ENCODE measurements at regions not wholly inside any gene's neighbourhood (a gene's known extent, or its start where the extent isn't known, plus 50 kb on each side); places are given as distances from the start of the nearest gene placed in this dataset.

DNA sequence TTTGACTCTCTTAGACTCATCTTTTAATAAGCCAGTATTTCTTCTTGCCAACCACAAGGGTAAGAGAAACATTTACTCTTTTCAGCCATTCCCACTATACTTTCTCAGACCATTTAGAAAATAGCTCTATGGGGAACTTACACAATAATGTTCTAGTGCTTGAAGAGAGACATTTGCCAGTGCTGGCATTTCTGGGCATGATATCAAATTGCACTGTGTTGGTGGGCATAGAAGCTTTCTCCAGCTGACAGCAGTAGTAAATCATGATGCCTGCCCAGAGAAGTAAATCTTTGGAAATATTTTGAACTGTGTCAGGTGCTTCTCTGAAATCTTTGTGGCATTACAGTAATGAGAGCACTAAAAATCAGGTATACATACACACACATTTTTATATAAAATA, 346.6 kb downstream of the CBLN2 start:
- peaks cover 10% of the 10 kb centered on the region for H3K9me3 Mint-ChIP-seq
- no peaks in the 10 kb centered on the region for H3K27me3 Mint-ChIP-seq (ENCODE audit: low read depth)
- H3K4me3 Mint-ChIP-seq = no peak overlapping the region
- H3K27ac Mint-ChIP-seq = no peak overlapping the region
- no peak for DNase-seq (ENCODE audit: low spot score)
- H3K4me1 Mint-ChIP-seq (ENCODE audit: low read depth) = peaks cover 3% of the 10 kb centered on the region
- no peaks in the 10 kb centered on the region for H3K36me3 Mint-ChIP-seq (ENCODE audit: low read depth)

DNA sequence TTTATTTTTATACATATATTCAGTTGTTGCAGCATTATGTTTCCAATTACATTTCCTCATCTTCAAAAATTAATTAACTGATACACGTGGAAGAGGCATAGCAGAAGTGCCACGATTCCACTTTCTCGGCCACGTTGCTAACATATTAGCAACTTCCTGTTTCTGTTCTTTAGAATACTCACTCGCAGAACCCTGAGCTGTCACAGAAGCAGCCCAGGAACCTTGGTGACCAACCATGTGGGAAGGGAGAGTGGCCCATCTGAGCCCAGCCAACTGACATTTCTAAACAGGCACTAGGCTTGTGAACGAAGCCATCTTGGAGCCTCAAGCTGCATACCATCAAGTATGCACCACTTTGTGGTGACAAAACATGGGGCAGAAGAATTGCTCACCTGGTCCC, 350.1 kb downstream of the CBLN2 start:
- H3K4me1 Mint-ChIP-seq (ENCODE audit: low read depth) = no peaks in the 10 kb centered on the region
- no peaks in the 10 kb centered on the region for H3K27me3 Mint-ChIP-seq (ENCODE audit: low read depth)
- no peaks in the 10 kb centered on the region for H3K36me3 Mint-ChIP-seq (ENCODE audit: low read depth)
- no peak for DNase-seq (ENCODE audit: low spot score)
- H3K4me3 Mint-ChIP-seq = no peak overlapping the region
- no peak overlapping the region for H3K27ac Mint-ChIP-seq
- peaks cover 14% of the 10 kb centered on the region for H3K9me3 Mint-ChIP-seq

DNA sequence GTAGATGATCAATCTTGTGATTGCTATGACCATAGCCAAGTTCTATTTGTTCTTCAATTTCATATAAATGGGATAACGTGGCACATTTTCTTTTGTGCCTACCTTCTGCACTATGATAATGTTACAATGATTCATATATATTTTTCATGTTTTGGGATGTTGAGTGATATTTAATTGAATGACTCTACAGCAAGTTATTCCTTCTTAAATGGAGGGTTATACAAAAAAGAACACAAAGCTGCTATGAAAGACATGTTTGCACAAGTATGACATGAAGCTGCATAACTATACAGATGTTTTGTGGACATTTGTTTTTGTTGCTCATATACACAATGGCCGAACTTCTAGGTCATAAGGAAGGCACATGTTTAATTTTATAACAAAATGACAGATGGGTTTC, 356.2 kb downstream of the CBLN2 start:
- no peak overlapping the region for H3K27ac Mint-ChIP-seq
- H3K27me3 Mint-ChIP-seq (ENCODE audit: low read depth) = no peaks in the 10 kb centered on the region
- H3K4me1 Mint-ChIP-seq (ENCODE audit: low read depth) = no peaks in the 10 kb centered on the region
- H3K9me3 Mint-ChIP-seq = peaks cover 7% of the 10 kb centered on the region
- no peaks in the 10 kb centered on the region for H3K36me3 Mint-ChIP-seq (ENCODE audit: low read depth)
- DNase-seq (ENCODE audit: low spot score) = no peak
- H3K4me3 Mint-ChIP-seq = no peak overlapping the region

DNA sequence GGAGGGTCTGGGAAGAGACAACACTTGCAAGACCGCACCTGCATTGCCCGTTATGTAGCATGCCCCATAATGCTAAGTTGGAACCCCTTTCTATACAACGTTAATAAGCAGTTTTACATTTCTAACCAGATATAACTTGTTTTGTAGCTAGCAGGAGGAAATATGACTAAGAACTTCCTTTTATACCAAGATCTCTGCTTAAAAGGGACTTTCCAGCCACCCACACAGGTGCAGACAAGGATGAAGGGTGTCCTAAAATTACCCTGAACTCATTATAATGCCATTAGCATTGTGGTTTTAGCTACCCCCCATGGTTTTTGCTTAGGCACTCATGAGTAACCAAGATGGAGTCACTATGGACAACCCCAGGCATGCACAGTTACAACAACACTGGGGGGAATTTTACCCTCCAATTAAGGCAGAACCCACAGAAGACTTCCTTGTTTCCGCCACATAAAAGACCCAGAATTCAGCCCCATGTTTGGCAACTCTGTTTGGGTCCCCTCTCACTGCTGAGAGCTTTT, 362.8 kb downstream of the CBLN2 start:
- Mint-ChIP-seq H3K36me3 (ENCODE audit: low read depth) (no peaks in the 10 kb centered on the region), H3K27me3 (ENCODE audit: low read depth) (no peaks in the 10 kb centered on the region), H3K27ac (no peak overlapping the region), H3K4me3 (no peak overlapping the region), H3K4me1 (ENCODE audit: low read depth) (no peaks in the 10 kb centered on the region), H3K9me3 (peaks cover 10% of the 10 kb centered on the region)
- DNase-seq (ENCODE audit: low spot score) = no peak

DNA sequence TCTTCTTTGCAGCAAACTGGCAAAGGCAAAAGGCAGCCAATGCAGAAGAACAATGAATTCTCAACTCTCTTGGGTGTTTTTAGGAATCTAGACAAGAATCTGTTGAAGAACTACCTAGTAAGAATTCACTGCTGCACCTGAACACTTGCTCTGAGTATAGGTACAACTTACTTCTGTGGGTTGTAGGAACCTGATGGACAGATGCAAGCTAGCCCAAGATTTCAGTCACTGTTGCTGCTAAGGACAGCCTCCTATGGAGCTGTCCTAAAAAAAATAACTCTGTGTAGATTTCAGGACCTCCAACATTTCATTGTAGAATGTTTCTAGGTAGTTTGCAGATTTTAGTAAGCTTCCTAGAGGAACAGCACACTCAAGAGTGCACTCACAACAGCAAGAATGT, 363.5 kb downstream of the CBLN2 start:
- H3K4me1 Mint-ChIP-seq (ENCODE audit: low read depth) = no peaks in the 10 kb centered on the region
- H3K27me3 Mint-ChIP-seq (ENCODE audit: low read depth) = no peaks in the 10 kb centered on the region
- no peak overlapping the region for H3K27ac Mint-ChIP-seq

DNA sequence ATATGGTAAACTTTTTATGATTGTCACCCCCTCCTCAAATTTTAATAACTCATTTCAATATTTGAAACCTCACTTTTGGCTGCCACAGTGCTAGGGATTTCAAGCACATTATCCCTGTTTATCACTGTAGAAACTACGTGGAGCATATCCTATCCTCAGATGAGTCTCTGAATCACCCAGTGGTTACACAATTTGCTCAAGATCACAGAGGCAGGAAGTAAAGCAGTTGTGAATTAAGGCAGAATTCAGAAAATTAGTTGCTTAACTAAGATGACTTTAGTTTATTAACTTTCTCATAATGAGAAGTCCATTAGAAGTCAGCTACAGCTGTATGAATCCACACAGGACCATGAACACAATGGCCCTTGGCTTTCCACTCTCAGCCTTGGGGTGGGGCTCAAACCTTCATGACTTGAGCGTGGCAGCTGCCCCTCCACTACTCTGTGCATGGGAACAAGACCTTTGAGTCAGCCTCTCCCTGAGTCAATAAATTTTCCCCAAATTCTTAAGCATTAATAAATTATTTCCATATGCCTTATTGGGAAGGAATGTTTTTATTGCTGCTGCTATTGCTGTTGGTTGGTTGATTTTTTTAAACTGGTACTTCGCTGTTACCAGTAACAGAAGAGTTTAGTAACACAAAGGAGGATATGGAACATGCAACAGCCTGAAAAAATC, 369.0 kb downstream of the CBLN2 start:
- Mint-ChIP-seq H3K36me3 (ENCODE audit: low read depth) (no peaks in the 10 kb centered on the region), H3K9me3 (peaks cover 13% of the 10 kb centered on the region), H3K4me3 (no peak overlapping the region), H3K4me1 (ENCODE audit: low read depth) (no peaks in the 10 kb centered on the region), H3K27ac (no peak overlapping the region), H3K27me3 (ENCODE audit: low read depth) (no peaks in the 10 kb centered on the region)
- DNase-seq (ENCODE audit: low spot score) = no peak

More for the DNA sequence above, 363.5 kb downstream of the CBLN2 start:
- H3K36me3 Mint-ChIP-seq (ENCODE audit: low read depth) = no peaks in the 10 kb centered on the region
- peaks cover 13% of the 10 kb centered on the region for H3K9me3 Mint-ChIP-seq
- H3K4me3 Mint-ChIP-seq = no peak overlapping the region
- no peak for DNase-seq (ENCODE audit: low spot score)

DNA sequence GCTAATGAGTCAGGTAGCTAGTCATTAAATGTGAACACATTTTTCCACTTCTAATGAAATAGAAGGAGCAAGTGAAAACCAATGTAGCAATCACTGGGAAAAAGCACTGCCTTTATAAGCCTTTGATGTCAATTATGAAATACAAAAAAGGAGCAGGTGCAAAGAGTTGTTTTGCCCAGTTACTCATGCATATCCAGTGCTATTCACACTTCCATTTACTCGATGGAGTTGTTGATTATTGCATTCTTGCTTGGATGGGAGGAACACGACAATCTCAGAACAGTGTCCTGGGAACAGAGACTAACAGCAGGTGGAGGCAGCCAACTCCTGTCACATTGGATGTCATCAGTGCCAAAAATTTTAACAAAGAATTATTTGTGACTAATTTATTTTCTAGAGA, 372.5 kb downstream of the CBLN2 start:
- H3K9me3 Mint-ChIP-seq = peaks cover 9% of the 10 kb centered on the region
- H3K27ac Mint-ChIP-seq = no peak overlapping the region

DNA sequence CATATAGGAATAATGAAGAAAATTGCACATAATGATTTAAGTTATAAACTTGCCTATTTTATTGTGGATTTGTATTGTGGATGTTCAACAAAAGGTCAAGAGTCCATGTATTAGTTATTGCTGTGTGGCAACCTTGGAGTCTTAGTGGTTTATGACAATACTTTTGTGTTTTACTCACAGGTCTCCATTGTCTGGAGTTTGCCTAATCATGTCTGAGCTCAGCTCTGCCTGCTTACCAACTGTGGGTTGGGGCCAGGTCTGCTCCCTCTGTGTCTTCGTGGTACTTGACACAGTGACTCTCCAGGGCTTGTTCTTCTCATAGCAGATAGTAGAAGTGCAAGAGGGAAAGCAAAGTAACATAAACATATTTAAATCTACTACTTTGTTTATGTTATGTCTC, 382.5 kb downstream of the CBLN2 start:
- Mint-ChIP-seq H3K27me3 (ENCODE audit: low read depth) (no peaks in the 10 kb centered on the region), H3K36me3 (ENCODE audit: low read depth) (no peaks in the 10 kb centered on the region), H3K4me1 (ENCODE audit: low read depth) (no peaks in the 10 kb centered on the region), H3K27ac (no peak overlapping the region), H3K9me3 (peaks cover 7% of the 10 kb centered on the region), H3K4me3 (no peak overlapping the region)
- no peak for DNase-seq (ENCODE audit: low spot score)

More for the DNA sequence above, 372.5 kb downstream of the CBLN2 start:
- no peaks in the 10 kb centered on the region for H3K4me1 Mint-ChIP-seq (ENCODE audit: low read depth)
- no peak for DNase-seq (ENCODE audit: low spot score)
- no peaks in the 10 kb centered on the region for H3K27me3 Mint-ChIP-seq (ENCODE audit: low read depth)
- H3K36me3 Mint-ChIP-seq (ENCODE audit: low read depth) = no peaks in the 10 kb centered on the region
- H3K4me3 Mint-ChIP-seq = no peak overlapping the region

DNA sequence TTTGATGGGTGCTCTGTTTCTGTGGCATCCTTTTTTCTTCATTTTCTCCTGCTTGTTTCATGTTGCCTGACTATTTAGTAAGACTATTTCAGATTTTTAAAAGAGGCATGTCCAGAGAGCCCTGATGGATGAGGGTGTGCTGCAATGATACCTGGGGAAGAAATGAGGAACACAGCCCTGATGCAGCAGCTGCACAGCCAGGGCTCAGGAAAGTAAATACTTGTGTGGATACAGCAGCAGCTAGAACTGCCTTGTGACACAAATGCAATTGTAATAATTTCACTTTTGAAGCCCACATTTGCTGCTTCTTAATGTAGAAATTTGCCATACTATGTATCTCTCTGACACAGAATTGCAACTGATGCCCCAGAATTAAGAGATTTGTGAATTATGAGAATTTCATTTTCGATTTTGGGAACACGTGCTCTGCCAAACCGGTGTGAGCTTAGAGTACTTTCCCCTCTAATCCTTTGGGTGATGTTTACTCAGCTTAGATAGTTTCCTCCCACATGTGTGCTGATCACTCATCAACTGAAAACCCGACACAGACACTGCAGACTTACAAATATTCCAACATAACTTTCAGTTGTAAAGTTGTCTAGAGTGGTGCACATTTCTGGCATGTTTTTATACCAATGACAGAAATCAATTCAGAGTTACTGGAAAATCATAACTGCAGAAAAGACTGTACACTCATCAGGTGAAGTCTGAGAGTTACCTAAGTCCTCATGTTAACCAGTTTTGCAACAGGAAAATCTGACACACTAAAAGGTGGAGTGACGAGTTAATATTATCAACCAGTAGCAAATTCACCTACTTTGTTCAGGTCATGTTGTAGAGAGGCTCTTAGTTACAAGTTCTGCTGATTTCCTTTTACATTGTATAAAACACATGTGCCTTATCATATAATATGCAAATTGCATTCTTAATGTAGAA, 383.4 kb downstream of the CBLN2 start:
- Mint-ChIP-seq H3K9me3 (peaks cover 12% of the 10 kb centered on the region), H3K4me3 (no peak overlapping the region), H3K27ac (no peak overlapping the region), H3K4me1 (ENCODE audit: low read depth) (no peaks in the 10 kb centered on the region), H3K36me3 (ENCODE audit: low read depth) (no peaks in the 10 kb centered on the region), H3K27me3 (ENCODE audit: low read depth) (no peaks in the 10 kb centered on the region)
- no peak for DNase-seq (ENCODE audit: low spot score)

DNA sequence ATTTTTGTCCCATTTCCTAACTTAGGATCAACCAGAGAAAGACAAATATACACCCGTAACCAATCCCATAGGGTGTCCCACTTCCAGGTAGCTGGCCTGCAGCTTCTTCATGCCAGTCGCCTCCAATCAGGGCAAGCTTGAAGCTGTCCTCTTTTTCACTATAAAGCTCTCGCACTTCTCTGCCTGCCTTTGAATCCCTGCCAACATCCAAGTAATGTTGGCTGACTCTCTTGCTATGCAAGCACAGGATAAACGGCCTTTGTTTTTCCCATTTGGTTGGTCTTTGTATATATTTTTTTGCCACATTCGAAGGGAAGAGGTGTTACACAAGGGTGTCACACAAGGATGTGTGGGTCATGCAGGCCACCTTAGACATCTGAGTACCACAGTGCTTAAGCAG, 388.8 kb downstream of the CBLN2 start:
- Mint-ChIP-seq H3K36me3 (ENCODE audit: low read depth) (no peaks in the 10 kb centered on the region), H3K4me3 (no peak overlapping the region), H3K27me3 (ENCODE audit: low read depth) (no peaks in the 10 kb centered on the region), H3K9me3 (peaks cover 13% of the 10 kb centered on the region), H3K4me1 (ENCODE audit: low read depth) (no peaks in the 10 kb centered on the region), H3K27ac (no peak overlapping the region)
- no peak for DNase-seq (ENCODE audit: low spot score)

DNA sequence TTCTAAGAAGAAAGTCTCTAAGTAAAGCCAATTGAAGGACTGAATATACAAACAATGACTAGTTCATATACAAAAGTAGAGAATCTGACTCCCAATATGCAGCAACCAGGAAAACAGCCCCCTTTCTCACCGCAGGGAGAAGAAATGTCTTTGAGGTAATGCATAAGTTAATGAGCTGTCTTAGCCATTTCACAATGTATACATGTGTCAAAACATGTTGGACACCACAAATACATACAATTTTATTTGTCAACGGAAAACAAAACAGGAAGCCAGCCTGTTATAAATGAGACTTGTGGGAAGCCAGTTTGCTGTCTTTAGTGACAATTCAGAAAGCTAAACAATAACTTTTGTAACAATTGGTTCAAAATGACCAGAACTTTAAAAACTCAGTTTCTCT, 389.2 kb downstream of the CBLN2 start:
- Mint-ChIP-seq H3K27ac (no peak overlapping the region), H3K27me3 (ENCODE audit: low read depth) (no peaks in the 10 kb centered on the region), H3K4me1 (ENCODE audit: low read depth) (no peaks in the 10 kb centered on the region), H3K9me3 (peaks cover 13% of the 10 kb centered on the region), H3K4me3 (no peak overlapping the region), H3K36me3 (ENCODE audit: low read depth) (no peaks in the 10 kb centered on the region)
- DNase-seq (ENCODE audit: low spot score) = no peak

DNA sequence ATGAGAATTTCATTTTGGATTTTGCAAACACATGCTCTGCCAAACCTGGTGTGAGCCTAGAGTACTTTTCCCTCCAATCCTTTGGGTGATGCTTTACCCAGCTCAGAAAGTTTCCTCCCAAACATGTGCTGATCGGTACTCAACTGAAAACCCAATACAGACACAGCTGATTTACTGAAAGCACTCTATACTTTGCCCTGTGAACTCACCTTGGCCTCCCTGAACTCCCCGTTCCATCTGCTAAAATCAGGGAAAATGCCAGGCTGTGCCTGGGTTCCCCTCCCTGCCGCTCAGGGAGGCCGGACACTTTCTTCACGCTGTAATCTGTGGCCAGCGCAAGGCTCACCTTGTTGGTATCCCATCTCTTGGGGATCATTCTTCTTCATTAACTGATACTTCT, 391.2 kb downstream of the CBLN2 start:
- no peak for DNase-seq (ENCODE audit: low spot score)
- no peaks in the 10 kb centered on the region for H3K36me3 Mint-ChIP-seq (ENCODE audit: low read depth)
- no peak overlapping the region for H3K27ac Mint-ChIP-seq
- peaks cover 10% of the 10 kb centered on the region for H3K9me3 Mint-ChIP-seq
- no peaks in the 10 kb centered on the region for H3K27me3 Mint-ChIP-seq (ENCODE audit: low read depth)
- no peaks in the 10 kb centered on the region for H3K4me1 Mint-ChIP-seq (ENCODE audit: low read depth)
- H3K4me3 Mint-ChIP-seq = no peak overlapping the region

DNA sequence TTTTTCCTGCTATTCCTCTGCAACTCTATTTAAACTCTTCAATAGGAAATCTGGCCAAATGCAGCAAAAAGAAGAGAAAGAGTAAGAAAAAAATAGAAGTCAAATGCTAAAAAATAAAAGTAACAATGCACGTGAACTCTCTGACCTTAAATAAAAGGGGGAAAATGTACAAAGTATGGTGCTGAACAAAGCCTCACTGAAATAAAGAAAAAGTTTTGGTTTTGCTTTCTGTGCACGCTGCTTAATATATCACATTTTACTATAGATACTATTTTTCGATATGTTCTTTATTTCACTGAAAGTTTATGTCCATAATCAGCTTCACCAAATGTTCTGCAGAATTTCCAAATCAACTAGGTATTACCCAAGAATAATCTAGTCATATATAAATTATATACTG, 396.3 kb downstream of the CBLN2 start:
- no peak overlapping the region for H3K4me3 Mint-ChIP-seq
- H3K27me3 Mint-ChIP-seq (ENCODE audit: low read depth) = no peaks in the 10 kb centered on the region
- no peaks in the 10 kb centered on the region for H3K9me3 Mint-ChIP-seq
- H3K27ac Mint-ChIP-seq = no peak overlapping the region
- H3K4me1 Mint-ChIP-seq (ENCODE audit: low read depth) = no peaks in the 10 kb centered on the region
- no peaks in the 10 kb centered on the region for H3K36me3 Mint-ChIP-seq (ENCODE audit: low read depth)
- no peak for DNase-seq (ENCODE audit: low spot score)

DNA sequence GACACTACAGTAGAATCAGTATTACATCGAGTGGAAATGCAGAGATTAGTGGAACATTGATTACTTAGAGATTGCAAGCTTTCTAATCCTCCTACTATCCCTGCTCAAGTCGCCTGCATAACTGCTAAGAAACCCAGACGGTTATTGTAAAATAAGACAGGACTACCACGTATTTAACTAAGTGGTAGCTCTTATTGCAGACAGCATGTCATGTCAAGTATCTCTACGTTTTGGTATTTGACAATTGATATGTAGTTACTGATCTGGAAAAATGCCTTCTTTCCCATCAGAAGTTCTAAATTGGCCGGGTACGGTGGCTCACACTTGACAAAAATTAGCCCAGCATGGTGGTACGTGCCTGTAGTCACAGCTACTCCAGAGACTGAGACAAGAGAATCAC, 404.1 kb downstream of the CBLN2 start:
- no peak overlapping the region for H3K4me3 Mint-ChIP-seq
- no peaks in the 10 kb centered on the region for H3K27me3 Mint-ChIP-seq (ENCODE audit: low read depth)
- DNase-seq (ENCODE audit: low spot score) = no peak
- no peak overlapping the region for H3K27ac Mint-ChIP-seq
- H3K9me3 Mint-ChIP-seq = no peaks in the 10 kb centered on the region
- H3K36me3 Mint-ChIP-seq (ENCODE audit: low read depth) = no peaks in the 10 kb centered on the region
- no peaks in the 10 kb centered on the region for H3K4me1 Mint-ChIP-seq (ENCODE audit: low read depth)

All from T-helper 2 cell treated with Interferon-gamma antibody and Interleukin-4, amounts not matched to agents 5 μg/mL and 100 μg/mL, for 36 hours (primary cell).